MG63 (cell line): ENCODE measurements at regions not wholly inside any gene's neighbourhood (a gene's known extent, or its start where the extent isn't known, plus 50 kb on each side); places are given as distances from the start of the nearest gene placed in this dataset.

Experiments used
- DNase-seq: peaks from one replicate; pipeline ENCODE4 v3.0.0-alpha.2; 2020
- H3K27me3 ChIP-seq: fragments of 250-450 bp; sonication (Bioruptor Pico); 2 replicates; pipeline ENCODE4 v1.5.1; 2020; ENCODE audit warnings: mild to moderate bottlenecking, moderate library complexity
- H3K36me3 ChIP-seq: fragments of 250-450 bp; sonication (Bioruptor Pico); 2 replicates; pipeline ENCODE4 v1.5.1; 2020; ENCODE audit warnings: mild to moderate bottlenecking, moderate library complexity
- H3K4me3 ChIP-seq: fragments of 250-450 bp; sonication (Bioruptor Pico); 2 replicates; pipeline ENCODE4 v1.5.1; 2020; ENCODE audit warnings: mild to moderate bottlenecking, moderate library complexity
- H3K9me3 ChIP-seq: fragments of 250-450 bp; sonication (Bioruptor Pico); 2 replicates; pipeline ENCODE4 v1.5.1; 2020; ENCODE audit warnings: mild to moderate bottlenecking, moderate library complexity

DNA sequence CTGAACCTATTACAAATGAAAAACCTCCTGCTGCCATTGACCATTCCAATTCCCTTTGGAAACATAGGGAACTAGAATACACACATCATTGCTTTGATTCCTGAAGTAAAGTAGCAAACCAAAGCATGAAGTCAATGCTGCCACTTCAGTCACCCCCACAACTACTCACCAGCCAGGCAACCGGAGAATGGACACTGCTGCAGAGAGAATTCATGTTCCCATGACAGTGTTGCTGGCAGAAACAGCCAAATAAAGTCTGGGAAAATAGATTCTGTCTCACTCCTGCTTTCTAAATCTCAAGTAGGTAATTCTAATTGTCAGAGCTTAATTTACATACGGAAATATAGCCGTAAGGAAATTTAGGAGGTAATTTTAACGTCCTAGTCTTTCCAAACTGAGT, 162.9 kb upstream of the PLPPR1 start:
- no peak for DNase-seq
- Histone ChIP-seq H3K9me3 (no peaks in the 10 kb centered on the region), H3K4me3 (no peak overlapping the region), H3K27me3 (no peaks in the 10 kb centered on the region), H3K36me3 (no peaks in the 10 kb centered on the region)

DNA sequence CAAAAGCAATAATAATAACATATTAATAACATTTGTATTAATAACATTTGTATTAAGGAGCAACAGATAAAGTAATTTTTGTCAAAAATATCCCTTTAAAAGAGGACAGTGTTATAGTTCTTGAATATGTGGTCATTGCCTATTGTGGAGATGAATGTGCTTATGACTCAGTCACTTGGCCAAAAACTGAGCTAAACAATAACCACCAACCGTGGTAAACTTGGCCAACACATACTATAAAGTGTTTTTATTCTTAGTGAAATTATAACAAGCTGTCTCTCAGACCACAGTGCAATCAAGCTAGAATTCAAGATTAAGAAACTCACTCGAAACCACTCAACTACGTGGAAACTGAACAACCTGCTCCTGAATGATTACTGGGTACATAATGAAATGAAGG, 159.2 kb upstream of the PLPPR1 start:
- DNase-seq, result no peak
- no peaks in the 10 kb centered on the region for H3K27me3 ChIP-seq
- H3K4me3 ChIP-seq, result no peak overlapping the region
- H3K9me3 ChIP-seq, result no peaks in the 10 kb centered on the region
- no peaks in the 10 kb centered on the region for H3K36me3 ChIP-seq

DNA sequence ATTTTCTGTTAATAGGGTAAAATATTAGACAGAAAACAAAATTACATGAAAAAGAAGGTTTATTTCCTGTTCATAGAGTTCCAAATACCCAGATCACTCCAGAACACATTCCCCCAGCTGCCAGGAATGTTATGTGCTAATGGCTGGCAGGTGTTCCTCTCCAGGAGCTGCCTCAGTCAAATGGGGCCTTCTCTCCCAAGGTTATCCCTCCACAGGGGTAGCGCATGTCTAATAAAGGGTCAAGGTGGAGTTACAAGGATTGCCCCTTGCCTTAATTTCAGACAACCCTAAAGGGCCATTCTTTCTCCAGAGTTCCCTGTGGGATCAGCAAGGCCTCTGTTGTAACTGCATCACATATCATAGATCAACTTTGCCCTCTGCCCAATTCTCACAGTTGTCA, 148.6 kb upstream of the PLPPR1 start:
- Histone ChIP-seq H3K36me3 (no peaks in the 10 kb centered on the region), H3K27me3 (no peaks in the 10 kb centered on the region), H3K4me3 (no peak overlapping the region), H3K9me3 (no peaks in the 10 kb centered on the region)
- no peak for DNase-seq

DNA sequence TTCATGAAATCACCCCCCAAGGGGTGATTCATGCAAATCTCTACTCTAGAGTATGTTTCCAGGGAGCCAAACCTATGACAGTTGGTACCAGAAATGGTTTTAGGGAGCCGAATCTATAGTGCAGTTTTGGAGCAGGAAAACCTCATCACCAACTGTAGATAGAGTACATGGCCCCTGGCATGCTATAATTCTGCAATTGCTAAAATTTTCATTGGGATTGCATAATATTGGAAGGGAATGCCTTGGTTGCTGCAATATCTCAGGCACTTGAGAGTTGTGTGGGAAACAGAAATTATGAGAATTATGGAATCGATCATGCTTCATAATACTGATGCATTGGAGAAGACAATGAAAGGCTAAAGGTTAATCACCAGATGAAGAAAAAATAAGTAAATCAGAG, 148.2 kb upstream of the PLPPR1 start:
- Histone ChIP-seq H3K27me3 (no peaks in the 10 kb centered on the region), H3K4me3 (no peak overlapping the region), H3K9me3 (no peaks in the 10 kb centered on the region), H3K36me3 (no peaks in the 10 kb centered on the region)
- DNase-seq, result no peak

DNA sequence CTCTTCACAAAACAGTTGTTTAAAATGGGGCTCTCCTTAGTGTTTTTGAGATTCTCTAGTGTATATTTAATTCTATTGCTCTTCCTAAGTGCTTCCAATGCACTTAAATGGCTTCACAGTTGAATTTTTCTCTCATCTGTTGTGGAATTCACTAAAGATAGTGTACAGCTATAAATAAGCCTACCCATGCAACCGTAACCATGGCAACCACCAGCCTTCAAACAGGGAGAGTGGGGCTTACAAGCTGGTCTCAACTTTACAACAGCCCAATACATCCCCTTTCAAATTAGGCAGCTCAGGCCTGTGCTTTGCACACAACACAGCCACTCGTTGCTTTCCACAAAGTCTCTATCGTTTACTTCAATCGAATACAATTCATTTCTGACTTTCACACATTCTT, 144.0 kb upstream of the PLPPR1 start:
- no peak for DNase-seq
- Histone ChIP-seq H3K9me3 (no peaks in the 10 kb centered on the region), H3K36me3 (no peaks in the 10 kb centered on the region), H3K27me3 (no peaks in the 10 kb centered on the region), H3K4me3 (no peak overlapping the region)

DNA sequence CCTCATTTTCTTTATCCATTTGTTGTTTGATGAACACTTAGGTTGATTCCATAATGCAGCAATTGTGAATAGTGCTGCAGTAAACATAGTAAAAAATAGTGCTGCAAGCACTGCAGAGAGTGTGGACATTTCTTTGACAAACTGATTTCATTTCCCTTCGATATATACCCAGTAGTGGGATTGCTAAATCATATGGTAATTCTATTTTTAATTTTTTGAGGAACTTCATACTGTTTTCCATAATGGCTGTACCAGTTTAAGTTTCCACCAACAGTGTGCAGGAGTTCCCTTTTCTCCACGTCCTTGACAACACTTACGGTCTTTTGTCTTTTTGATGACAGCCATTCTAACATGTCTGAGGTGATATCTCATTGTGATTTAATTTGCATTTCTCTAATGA, 138.2 kb upstream of the PLPPR1 start:
- Histone ChIP-seq H3K36me3 (no peaks in the 10 kb centered on the region), H3K27me3 (no peaks in the 10 kb centered on the region), H3K9me3 (no peaks in the 10 kb centered on the region), H3K4me3 (no peak overlapping the region)
- no peak for DNase-seq

DNA sequence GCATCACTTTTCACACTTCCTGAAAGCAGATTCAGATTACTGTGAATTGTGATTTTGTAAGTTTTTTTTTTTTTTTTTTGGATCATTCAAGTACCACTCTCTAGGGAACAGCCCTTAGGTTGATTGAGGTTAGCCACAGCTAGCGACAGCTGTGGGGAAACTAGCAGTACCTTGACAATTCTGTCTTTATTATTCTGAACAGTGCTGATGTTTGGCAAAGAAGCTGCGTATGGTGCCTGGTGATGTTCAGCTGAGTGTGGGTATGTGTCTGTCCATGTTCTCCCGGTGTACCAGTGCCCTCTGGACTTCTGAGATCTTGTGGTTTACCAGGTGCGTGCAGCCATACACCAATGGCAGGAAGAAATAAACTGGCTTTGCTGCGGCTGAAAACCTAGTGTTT, 117.3 kb upstream of the PLPPR1 start:
- H3K4me3 ChIP-seq, result no peak overlapping the region
- 0 out of 2 replicates have a peak, but pooled peaks cover 2% of the 10 kb centered on the region for H3K27me3 ChIP-seq
- H3K36me3 ChIP-seq, result no peaks in the 10 kb centered on the region
- DNase-seq, result no peak
- no peaks in the 10 kb centered on the region for H3K9me3 ChIP-seq

DNA sequence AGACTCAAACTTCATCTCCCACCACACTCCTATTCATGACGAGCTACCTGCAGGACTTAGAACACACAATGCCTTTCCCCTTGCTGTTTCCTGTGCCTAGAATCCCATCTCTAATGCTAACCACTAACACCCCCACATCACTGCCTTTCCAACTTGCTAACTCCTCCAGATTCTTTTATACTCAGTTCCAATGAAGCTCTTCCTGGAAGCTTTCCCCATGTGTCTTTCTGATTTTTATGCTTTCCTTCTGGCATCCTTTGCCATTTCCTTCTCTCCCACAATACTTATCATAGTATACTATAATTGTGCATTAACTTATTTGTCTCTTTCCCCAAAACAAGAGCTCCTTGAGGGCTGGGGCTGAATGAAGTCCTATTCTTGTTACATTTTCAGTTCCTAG, 115.3 kb upstream of the PLPPR1 start:
- Histone ChIP-seq H3K27me3 (no peaks in the 10 kb centered on the region), H3K4me3 (no peak overlapping the region), H3K36me3 (no peaks in the 10 kb centered on the region), H3K9me3 (no peaks in the 10 kb centered on the region)
- DNase-seq, result no peak

DNA sequence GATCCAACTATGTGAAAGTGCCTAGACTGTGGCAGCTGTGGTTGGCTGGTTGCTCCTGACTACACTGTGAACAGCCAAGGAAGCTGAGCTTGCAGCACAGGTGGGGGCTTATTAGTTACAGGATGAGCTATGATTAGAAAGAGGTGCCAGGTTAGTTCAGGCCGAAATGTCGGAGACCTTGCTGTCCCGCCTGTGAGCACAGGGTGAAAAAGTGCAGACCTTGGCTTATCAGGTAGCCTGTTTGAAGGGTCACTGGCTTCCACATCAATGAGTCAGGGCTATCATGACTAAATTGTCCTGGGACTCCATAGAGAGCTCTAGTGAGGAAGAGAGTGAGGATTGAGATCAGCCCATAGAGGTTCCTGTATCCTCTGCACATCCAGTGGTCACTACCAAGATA, 114.3 kb upstream of the PLPPR1 start:
- H3K36me3 ChIP-seq, result no peaks in the 10 kb centered on the region
- no peaks in the 10 kb centered on the region for H3K27me3 ChIP-seq
- DNase-seq, result no peak
- H3K9me3 ChIP-seq, result no peaks in the 10 kb centered on the region
- H3K4me3 ChIP-seq, result no peak overlapping the region

DNA sequence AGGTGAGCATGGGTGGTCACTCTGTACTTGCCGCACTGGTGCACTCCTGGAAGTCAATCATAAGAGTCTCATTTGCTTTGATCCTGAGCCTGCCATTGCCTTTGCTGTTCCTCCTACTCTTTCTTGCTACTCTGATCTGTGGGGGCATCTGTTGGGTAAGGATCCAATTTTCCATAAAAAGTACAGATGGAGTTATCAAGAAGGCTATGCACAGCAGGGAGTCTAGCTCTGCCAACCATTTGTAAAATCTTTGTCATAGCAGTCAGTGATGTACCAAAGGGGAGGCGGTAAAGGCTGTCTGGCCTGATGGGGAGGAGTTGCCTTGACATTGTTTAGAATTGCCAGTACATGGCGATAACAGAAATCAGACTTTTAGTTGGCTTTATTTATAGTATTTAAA, 109.0 kb upstream of the PLPPR1 start:
- Histone ChIP-seq H3K36me3 (no peaks in the 10 kb centered on the region), H3K27me3 (no peaks in the 10 kb centered on the region), H3K4me3 (no peak overlapping the region), H3K9me3 (no peaks in the 10 kb centered on the region)
- no peak for DNase-seq

DNA sequence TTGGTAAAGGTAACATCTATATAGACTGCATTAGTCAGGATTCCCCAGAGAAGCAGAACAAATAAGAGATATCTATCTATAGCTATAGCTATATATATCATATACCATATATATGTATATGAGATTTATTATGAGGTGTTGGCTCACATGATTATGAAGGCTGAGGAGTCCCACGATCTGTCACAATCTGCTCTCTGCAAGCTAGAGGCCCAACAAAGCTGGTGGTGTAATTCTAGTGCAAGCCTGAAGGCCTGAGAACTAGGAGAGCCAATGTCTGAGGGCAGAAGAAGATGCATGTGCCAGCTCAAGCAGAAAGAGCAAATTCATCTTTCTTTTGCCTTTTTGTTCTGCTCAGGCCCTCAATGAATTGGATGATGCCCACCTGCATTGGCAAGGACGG, 102.2 kb upstream of the PLPPR1 start:
- Histone ChIP-seq H3K27me3 (no peaks in the 10 kb centered on the region; the same call in 1 of the 2 replicates), H3K9me3 (no peaks in the 10 kb centered on the region), H3K36me3 (no peaks in the 10 kb centered on the region), H3K4me3 (no peak overlapping the region)
- DNase-seq, result no peak

DNA sequence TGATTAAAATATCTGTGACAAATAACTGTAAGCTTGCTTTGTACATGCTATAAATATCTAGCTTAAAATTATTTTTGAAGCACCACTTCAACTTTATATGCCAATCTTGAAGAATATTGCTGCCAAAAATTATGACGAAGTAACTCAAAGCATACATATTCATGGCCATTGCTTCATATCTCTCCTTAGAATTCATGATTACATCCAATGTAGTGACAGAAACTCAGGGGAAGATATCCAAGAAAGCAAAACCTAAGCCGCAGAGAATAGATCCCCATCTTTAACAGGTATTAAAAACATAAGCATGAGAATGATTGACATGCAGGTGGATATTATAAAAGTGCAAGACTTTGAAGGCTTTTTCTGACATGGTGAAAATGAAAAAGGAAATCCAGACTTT, 100.8 kb upstream of the PLPPR1 start:
- no peaks in the 10 kb centered on the region for H3K9me3 ChIP-seq
- no peak for DNase-seq
- H3K36me3 ChIP-seq, result no peaks in the 10 kb centered on the region
- H3K27me3 ChIP-seq, result no peaks in the 10 kb centered on the region; the same call in 1 of the 2 replicates
- H3K4me3 ChIP-seq, result no peak overlapping the region

DNA sequence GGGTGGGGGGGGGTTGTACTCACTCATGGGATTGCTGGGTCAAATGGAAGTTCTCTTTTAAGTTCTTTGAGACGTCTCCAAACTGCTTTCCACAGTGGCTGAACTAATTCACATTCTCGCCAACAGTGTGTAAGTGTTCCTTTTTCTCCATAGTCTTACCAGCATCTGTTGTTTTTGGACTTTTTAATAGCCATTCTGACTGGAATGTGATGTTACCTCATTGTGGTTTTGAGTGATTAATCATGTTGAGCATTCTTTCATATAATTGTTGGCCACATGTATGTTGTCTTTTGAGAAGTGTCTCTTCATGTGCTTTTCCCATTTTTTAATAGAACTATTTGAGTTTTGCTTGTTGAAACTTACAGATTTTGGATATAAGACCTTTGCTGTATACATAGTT, 94.9 kb upstream of the PLPPR1 start:
- no peak overlapping the region for H3K4me3 ChIP-seq
- no peaks in the 10 kb centered on the region for H3K36me3 ChIP-seq
- peak; percentile 14 for DNase-seq
- no peaks in the 10 kb centered on the region; the same call in none of the 2 replicates for H3K9me3 ChIP-seq
- H3K27me3 ChIP-seq, result no peaks in the 10 kb centered on the region

DNA sequence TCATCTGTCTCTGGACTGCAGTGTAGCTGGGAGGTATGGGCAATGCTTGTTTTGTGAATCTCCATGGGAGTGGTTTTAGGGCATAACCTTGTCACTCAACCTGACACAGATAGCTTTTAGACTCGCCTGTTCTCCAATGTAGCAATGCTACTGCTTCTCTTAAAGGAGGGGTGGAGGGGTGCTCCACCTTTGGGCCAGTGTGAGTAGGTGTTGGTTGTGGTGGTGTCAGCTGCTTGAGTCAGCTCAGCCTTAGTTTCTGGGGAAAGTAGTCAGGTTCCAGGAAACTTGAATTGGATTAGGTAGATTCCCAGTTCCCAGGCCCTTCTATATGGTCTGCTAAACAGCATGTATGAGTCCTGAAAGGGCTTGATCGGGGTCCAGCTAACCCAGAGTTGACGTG, 91.1 kb upstream of the PLPPR1 start:
- Histone ChIP-seq H3K9me3 (no peaks in the 10 kb centered on the region; the same call in none of the 2 replicates), H3K36me3 (no peaks in the 10 kb centered on the region), H3K27me3 (no peaks in the 10 kb centered on the region), H3K4me3 (no peak overlapping the region)
- DNase-seq, result no peak

DNA sequence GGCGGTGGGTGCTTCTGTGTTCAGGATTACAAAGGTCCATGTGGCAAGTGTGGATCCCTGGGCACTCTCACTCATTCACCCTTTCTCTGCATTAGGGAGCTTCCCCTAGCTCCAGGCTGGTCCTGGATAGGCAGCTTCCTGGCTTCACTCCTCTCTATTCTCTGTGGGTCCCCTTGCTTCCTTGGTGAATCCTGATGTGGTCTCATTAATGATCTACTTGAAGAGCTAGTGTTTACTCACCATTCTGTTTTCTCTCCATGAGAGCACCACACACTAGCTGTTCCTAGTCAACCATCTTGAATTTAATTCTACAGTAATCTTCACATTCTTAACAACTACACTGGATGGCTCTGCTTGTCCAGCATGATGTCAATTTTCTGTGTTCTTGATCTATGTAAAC, 90.0 kb upstream of the PLPPR1 start:
- no peak for DNase-seq
- H3K9me3 ChIP-seq, result no peaks in the 10 kb centered on the region; the same call in none of the 2 replicates

DNA sequence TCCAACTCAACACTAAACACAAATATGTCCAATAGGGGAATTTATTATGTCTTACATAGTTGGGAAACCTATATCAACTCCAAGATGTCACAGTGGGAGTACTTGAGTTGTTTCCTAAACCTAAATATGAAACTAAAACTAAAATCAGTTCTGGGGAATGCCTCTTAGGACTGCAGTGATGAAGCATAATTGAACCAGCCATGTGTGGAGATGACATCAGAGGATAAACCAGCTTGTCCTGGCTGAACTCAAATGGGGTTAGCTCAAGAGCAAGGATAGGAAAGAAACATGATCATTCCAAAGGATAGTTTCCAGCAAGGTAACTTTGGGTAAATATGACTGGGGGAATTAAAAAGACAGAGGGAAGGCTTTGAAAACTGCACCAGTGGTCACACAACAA, 88.9 kb upstream of the PLPPR1 start:
- H3K27me3 ChIP-seq, result no peaks in the 10 kb centered on the region
- H3K9me3 ChIP-seq, result no peaks in the 10 kb centered on the region; the same call in none of the 2 replicates
- H3K36me3 ChIP-seq, result no peaks in the 10 kb centered on the region
- no peak for DNase-seq
- no peak overlapping the region for H3K4me3 ChIP-seq

More for the DNA sequence above, 90.0 kb upstream of the PLPPR1 start:
- H3K4me3 ChIP-seq, result no peak overlapping the region
- H3K27me3 ChIP-seq, result no peaks in the 10 kb centered on the region
- H3K36me3 ChIP-seq, result no peaks in the 10 kb centered on the region

DNA sequence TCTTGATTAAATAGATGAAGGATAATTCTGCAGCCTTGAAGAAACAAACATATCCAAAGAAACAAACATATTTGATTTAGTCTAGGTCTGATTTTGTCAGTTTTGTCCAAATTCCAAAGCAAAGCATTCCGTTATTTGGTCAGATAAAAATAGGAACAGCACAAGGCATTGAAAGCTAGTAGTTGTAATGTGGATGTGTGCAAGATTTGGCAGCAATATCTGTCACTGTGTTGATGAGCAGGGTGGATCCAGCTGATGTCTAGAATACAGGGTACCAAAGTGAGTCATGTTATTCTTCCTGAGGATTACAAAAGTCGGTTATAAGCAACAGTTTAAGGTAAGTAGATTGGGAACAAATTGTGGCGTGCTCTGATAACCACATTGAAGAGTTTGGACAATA, 69.3 kb upstream of the PLPPR1 start:
- no peak for DNase-seq
- H3K4me3 ChIP-seq, result no peak overlapping the region
- H3K27me3 ChIP-seq, result no peaks in the 10 kb centered on the region
- no peaks in the 10 kb centered on the region for H3K9me3 ChIP-seq
- no peaks in the 10 kb centered on the region for H3K36me3 ChIP-seq
